Kidney epithelial cell (primary cell): ENCODE measurements at regions not wholly inside any gene's neighbourhood (a gene's known extent, or its start where the extent isn't known, plus 50 kb on each side); places are given as distances from the start of the nearest gene placed in this dataset.
A peak's percentile ranks its signal among the peaks of the same experiment; 100 is the strongest.

ENCODE experiments used
- DNase-seq: peaks from one replicate; pipeline ENCODE4 v3.0.0-alpha.2; 2010; ENCODE audit warnings: low read depth
- H3K27me3 ChIP-seq: 2 replicates; pipeline ENCODE4 v1.6.0; 2011; ENCODE audit warnings: low read length; ENCODE audit not compliant: control insufficient read depth, insufficient read depth
- H3K36me3 ChIP-seq: 2 replicates; pipeline ENCODE4 v1.5.1; 2011; ENCODE audit warnings: low read length; ENCODE audit not compliant: control insufficient read depth, insufficient read depth
- H3K4me3 ChIP-seq: 2 replicates; pipeline ENCODE4 v1.5.1; 2011; ENCODE audit warnings: low read depth, mild to moderate bottlenecking, control low read depth, low read length
- TF ChIP-seq, protein P1 (sequence below): IDR thresholded peaks from 2 replicates; pipeline ENCODE4 v1.5.1; 2011; ENCODE audit warnings: mild to moderate bottlenecking, moderate library complexity, low read length, control low read depth, inconsistent platforms; ENCODE audit not compliant: insufficient read depth, poor library complexity, severe bottlenecking

DNA sequence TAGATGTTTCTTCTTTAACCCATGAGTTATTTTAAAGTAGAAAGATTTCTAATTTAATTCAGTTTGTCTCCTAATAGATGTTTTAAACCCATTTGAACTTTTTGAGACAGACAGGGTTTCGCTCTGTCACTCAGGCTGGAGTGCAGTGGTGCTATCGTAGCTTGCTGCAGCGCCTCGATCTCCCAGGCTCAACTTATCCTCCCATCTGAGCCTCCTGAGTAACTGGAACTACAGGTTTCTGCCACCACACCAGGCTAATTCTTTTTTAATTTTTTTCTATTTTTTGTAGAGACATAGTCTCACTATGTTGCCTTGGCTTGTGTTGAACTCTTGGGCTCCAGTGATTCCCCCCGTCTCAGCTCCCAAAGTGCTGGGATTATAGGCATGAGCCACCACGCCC is 53.0 kb upstream of the RAB18 start:
- Histone ChIP-seq H3K4me3 (no peak overlapping the region), H3K36me3 (no peaks in the 10 kb centered on the region), H3K27me3 (no peaks in the 10 kb centered on the region)
- no peak for DNase-seq
- TF ChIP-seq, protein P1, sequence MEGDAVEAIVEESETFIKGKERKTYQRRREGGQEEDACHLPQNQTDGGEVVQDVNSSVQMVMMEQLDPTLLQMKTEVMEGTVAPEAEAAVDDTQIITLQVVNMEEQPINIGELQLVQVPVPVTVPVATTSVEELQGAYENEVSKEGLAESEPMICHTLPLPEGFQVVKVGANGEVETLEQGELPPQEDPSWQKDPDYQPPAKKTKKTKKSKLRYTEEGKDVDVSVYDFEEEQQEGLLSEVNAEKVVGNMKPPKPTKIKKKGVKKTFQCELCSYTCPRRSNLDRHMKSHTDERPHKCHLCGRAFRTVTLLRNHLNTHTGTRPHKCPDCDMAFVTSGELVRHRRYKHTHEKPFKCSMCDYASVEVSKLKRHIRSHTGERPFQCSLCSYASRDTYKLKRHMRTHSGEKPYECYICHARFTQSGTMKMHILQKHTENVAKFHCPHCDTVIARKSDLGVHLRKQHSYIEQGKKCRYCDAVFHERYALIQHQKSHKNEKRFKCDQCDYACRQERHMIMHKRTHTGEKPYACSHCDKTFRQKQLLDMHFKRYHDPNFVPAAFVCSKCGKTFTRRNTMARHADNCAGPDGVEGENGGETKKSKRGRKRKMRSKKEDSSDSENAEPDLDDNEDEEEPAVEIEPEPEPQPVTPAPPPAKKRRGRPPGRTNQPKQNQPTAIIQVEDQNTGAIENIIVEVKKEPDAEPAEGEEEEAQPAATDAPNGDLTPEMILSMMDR, result no peak

DNA sequence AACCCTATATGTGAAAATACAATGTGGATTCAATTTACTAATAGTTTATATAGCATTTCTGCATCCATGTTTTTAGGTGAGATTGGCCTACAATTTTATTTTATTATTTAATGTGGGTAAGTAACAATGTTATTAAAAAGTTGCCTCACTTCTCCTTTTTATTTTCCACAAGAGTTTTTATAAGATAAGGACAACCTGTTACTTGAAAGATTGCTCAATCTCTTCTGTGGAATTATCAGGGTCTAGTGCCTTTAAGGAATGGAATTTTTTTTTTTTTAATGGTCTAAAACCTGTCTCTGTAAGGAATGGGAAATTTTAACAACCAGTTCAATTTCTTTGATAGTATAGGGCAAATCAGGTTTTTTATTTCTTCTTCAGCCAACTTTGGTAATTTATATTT is 53.9 kb upstream of the RAB18 start:
- Histone ChIP-seq H3K27me3 (no peaks in the 10 kb centered on the region), H3K4me3 (no peak overlapping the region), H3K36me3 (no peaks in the 10 kb centered on the region)
- TF ChIP-seq, protein P1, result no peak
- DNase-seq, result peak; percentile 16

DNA sequence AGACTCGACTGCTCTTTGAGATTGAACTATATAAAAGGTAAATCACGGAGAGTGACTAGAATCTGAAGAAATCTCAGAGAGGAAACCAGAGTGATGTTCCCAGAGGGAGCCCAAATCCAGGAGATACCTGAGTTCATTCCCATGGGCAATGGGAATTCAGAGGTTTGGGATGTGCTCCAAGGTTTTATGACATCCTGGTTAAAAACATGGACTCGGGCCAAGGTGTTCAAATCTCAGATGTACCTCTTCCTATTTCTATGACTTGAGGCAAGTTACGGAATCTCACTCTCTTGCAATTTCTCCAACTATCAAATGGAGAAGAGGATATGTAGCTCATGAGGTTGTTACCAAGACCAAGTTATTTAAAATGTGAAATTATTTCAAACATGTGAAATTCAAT is 54.5 kb upstream of the RAB18 start:
- TF ChIP-seq, protein P1, result no peak
- Histone ChIP-seq H3K27me3 (no peaks in the 10 kb centered on the region), H3K4me3 (no peak overlapping the region), H3K36me3 (no peaks in the 10 kb centered on the region)
- DNase-seq, result no peak

DNA sequence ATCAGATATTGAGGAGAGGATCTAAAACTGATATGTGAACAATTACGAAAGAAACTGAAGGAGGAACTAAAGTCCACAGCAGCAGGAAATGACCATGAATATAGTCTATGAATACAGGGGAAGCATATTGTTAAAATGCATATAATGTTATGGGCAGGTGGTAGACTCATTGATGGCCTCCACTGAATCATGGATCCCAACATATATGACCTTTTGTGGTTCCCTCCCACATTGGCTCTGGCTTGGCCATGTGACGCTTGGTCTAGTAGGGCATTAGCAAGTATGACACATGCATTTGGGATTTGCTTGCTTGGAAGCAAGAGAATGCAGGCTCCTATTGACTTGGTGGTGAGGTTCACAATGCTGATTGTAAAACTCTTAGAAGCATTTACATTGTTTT is 55.2 kb upstream of the RAB18 start:
- no peaks in the 10 kb centered on the region for H3K36me3 ChIP-seq
- peak; percentile 61 for DNase-seq

DNA sequence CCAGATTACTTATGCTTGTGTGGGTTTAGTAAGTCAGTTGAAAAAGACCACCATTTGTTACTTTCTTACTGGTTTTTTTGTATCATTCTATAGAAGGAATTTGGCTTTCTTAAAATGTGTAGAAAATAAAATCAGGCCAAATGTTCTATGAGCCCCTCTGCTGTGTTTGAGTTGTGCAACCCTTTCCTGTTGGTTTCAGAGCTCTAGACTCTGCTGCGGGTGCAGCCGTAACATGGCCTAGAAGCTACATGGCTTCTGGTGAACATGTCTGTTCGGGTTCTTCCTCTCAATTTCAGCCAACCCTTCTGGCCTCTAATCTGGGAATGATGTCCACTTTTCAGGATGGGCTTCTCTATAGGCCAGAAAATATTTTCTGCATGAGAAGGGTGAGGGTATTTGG is 56.6 kb upstream of the RAB18 start:
- no peak overlapping the region for H3K4me3 ChIP-seq

More for the DNA sequence above, 55.2 kb upstream of the RAB18 start:
- no peaks in the 10 kb centered on the region for H3K27me3 ChIP-seq
- H3K4me3 ChIP-seq, result no peak overlapping the region
- TF ChIP-seq, protein P1, result no peak

More for the DNA sequence above, 56.6 kb upstream of the RAB18 start:
- Histone ChIP-seq H3K36me3 (no peaks in the 10 kb centered on the region), H3K27me3 (no peaks in the 10 kb centered on the region)
- DNase-seq, result no peak
- TF ChIP-seq, protein P1, result no peak
